Ureter (tissue), 1 donor: ENCODE measurements at regions not wholly inside any gene's neighbourhood (a gene's known extent, or its start where the extent isn't known, plus 50 kb on each side); places are given as distances from the start of the nearest gene placed in this dataset.
"Not testable (repeated sequence)": the region's sequence is repeated elsewhere in the genome, so short reads cannot be mapped to it uniquely, and the experiment has no call there.

Source experiments
- DNase-seq: peaks from one replicate; pipeline ENCODE4 v3.0.0-alpha.2; 2020; ENCODE audit warnings: low spot score
- donor health status: DM: yes; HTN: yes; CAD: no.

- no peak for DNase-seq
Observed at GRCh38 chr7:142636751-142637150, 112.5 kb upstream of the PRSS1 start.

GRCh38 chr7:142636107-142636506 is 113.2 kb upstream of the PRSS1 start:
- not testable (repeated sequence) for DNase-seq

- peak; percentile 62 for DNase-seq
Observed at GRCh38 chr7:142632271-142633134, 116.8 kb upstream of the PRSS1 start.

- no peak for DNase-seq
Observed at GRCh38 chr7:142629588-142630260, 119.5 kb upstream of the PRSS1 start.

- DNase-seq, result no peak
Observed at GRCh38 chr7:142628945-142629344, 120.3 kb upstream of the PRSS1 start.

- DNase-seq, result not testable (repeated sequence)
Observed at GRCh38 chr7:142627223-142627622, 122.0 kb upstream of the PRSS1 start.

GRCh38 chr7:142626420-142627035 is 122.7 kb upstream of the PRSS1 start:
- no peak for DNase-seq

GRCh38 chr7:142625216-142625615 is 124.1 kb upstream of the PRSS1 start:
- DNase-seq, result not testable (repeated sequence)

GRCh38 chr7:142620402-142620801 is 128.9 kb upstream of the PRSS1 start:
- no peak for DNase-seq

- DNase-seq, result no peak
Observed at GRCh38 chr7:142618655-142619351, 130.5 kb upstream of the PRSS1 start.

GRCh38 chr7:142616842-142617241 is 132.4 kb upstream of the PRSS1 start:
- DNase-seq, result no peak

- no peak for DNase-seq
Observed at GRCh38 chr7:142616121-142616643, 133.1 kb upstream of the PRSS1 start.

- DNase-seq, result no peak
Observed at GRCh38 chr7:142615508-142615907, 133.8 kb upstream of the PRSS1 start.

GRCh38 chr7:142614116-142614515 is 135.2 kb upstream of the PRSS1 start:
- no peak for DNase-seq

- no peak for DNase-seq
Observed at GRCh38 chr7:142612237-142612881, 136.9 kb upstream of the PRSS1 start.

- no peak for DNase-seq
Observed at GRCh38 chr7:142611566-142612236, 137.6 kb upstream of the PRSS1 start.

- DNase-seq, result no peak
Observed at GRCh38 chr7:142608630-142609428, 140.4 kb upstream of the PRSS1 start.

GRCh38 chr7:142607351-142607750 is 141.9 kb upstream of the PRSS1 start:
- no peak for DNase-seq

GRCh38 chr7:142606081-142606480 is 143.2 kb upstream of the PRSS1 start:
- no peak for DNase-seq

GRCh38 chr7:142604671-142605070 is 144.6 kb upstream of the PRSS1 start:
- no peak for DNase-seq
